Right lung (tissue), 2 donors: ENCODE measurements at regions not wholly inside any gene's neighbourhood (a gene's known extent, or its start where the extent isn't known, plus 50 kb on each side); places are given as distances from the start of the nearest gene placed in this dataset.

Experiments
- DNase-seq, 2 donors: peaks; one replicate each; pipeline ENCODE4 v3.0.0-alpha.2; 2013

DNA sequence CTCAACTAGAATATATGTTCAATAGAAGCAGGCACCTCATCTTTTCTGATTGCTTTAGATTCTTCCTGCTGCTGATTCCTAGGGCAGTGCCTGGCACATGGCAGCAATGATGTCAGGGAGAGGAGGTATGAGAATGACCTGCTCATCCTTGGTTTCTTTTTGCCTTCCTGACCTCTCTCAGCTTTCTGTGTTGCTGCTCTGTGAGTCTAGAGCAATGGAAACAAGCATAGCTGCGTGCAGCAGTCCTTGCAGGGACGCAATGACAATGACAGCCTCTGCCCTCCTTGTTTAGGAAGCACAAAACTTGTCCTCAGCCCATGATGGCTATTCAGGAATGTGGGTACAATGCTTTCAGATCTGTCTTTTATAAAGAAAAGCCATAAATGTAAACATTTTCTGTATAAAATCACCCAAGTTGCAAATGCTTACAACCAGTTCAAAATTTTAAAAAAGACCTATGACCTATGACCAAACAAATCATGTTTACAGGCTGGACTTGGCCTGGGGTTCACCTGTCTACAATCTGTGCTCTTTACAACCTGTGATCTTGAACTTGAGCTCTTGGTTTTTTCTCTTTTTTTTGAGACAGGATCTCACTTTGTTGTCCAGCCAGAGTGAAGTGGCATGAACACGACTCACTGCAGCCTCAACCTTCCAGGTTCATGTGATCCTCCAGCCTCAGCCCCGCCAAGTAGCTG is 549.4 kb upstream of the ATP2B1 start:
- no peak for DNase-seq

DNA sequence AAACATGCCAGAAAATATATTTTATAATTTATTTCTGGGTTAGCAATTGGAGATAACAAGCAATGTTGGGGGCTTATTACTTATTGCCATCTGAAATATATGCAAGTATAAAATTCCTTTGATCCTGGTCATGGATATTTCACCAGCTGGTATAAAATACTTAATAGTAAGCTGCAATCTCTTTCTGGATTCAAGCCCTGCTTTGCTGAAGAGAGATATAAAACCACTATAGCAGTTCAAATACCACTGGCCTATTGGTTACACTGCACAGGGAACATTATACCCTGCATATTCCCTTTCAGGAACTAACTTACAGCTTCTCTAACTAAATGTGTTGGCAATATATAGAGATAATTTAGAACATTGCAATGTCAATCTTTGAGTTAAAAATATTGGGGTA is 546.2 kb upstream of the ATP2B1 start:
- DNase-seq: no peak

DNA sequence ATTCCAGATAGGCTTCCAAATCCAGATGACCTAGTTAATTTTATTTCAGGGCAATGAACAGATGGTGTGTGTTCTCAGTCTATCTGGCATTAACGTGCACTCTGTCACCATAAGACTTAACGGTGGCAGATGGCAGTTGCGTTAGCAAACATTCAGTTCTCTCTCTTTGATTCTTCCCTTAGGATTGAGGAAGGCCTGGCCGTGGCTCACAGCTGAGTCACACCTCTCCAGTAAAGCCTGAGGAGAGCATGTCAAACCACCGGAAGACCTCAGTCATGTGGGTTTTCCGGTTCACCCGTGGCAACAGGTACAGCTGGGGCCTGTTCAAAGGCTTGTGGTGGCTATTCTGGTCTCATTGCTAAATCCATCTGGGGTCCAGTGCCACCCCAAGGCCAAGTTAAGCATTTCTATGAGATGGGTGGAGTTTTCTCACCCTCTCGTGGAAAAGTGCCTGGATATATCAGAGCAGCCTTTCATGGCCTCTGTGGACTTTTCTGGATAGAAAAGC is 545.1 kb upstream of the ATP2B1 start:
- DNase-seq: no peak

DNA sequence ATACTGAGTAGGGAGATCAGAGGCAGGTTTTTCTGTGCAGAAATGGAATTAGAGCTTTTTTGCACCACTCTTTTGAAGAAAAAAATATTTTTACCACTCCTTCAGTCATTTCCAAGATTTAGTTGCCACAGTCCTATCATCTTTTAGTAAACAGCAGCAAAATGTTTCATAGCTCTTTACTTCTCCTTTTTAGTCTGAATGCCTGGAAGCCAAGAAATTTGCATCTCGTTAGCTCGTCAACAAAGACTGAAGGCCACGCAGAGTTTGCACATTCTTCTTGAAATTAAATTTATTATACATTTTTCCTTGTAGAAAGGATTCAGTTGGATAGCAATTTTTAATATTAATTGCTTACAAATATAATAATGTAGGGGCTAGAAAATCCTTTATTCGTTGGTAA is 544.5 kb upstream of the ATP2B1 start:
- no peak for DNase-seq

DNA sequence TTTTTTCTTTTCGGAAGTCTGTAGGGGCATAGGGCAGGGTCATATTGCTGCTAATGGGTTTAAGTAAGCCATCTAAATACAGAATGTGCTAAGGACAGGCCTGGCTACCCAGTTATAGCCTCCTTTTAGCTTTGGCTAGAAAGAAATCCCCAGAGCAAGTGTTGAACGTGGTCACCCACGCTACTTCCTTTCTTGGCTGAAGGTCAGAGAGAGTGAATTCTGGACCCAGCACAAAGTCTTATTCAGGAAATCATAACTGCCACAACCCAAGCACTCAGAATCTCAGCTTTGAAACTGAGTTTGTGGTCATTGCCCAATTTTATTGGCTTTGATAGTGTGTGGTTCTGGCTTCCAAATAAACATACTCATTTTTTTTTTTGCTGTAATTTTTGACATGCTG is 542.1 kb upstream of the ATP2B1 start:
- DNase-seq: peak; percentile 56 to 62

DNA sequence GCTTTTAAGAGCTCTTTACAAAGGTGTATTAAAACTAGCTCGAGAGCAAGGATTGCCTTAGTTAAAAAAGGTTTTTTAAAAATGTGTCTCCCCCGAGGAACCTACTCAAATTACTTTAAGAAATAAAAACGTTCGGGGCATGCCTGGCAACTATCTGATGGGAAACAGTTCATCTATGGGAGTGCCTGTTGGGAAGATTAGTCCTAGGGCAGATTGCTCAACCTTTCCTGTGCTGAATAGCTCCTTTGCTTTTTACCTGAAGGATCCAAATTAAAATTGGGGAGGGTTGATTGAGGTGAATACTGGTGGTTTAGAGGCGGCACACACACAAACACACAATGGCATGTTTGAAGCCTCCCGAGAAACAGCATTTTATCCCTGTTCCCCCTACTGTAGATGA is 541.4 kb upstream of the ATP2B1 start:
- no peak for DNase-seq

DNA sequence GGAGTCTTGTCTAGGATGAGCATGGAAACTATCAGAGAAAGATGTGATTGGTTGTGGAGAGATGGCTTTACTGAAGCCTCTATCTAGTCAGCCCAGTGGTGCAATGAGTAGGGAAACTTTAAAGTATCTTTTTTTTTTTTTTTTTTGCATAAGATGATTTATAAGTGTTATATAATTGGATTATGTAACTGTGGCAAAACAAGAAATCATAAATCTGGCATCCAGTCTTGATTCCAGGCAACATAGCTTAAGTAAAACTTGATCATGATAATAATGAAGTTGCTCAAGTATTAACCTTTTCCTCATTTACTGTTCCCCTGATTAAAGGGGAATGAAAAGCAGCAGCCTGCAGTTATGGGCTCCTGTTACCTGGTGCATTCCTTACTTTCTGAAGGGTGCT is 538.0 kb upstream of the ATP2B1 start:
- no peak for DNase-seq

DNA sequence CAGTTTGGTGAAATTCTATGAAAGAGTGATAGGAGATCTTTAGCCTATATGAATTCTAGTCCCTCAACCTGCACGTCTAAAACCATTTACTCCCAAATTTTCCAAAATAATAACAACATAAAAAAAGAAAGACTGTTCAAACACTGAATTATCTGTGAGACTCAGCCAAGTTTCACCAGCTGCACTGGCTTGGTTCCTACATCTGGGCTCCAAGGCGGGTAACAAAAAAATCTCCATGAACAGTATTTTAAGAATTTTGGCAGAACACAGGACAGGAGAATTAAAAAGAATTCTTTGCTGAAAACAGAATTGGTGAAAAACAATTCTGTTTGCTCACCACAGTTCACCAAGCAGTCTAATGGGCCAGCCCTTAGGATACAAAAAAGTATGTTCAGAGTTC is 536.8 kb upstream of the ATP2B1 start:
- DNase-seq: no peak

DNA sequence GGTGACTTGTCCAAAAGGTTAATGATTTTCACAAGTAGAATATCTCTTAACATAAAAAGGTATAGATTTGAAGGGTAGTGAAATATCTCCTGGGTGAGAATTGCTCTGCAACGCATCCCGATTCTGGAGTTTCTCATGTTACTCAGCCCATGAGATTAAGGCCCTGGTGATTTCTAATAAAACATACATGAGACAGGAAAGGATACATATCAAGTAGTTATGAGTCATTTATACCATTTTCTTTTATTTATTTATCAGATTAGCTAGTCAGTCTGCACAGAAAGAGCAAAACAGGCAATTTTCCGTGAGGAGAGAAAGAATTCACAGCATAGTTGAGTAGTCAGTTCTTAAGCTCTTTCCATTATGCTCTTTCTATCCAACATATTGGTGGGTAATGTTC is 535.6 kb upstream of the ATP2B1 start:
- no peak for DNase-seq

DNA sequence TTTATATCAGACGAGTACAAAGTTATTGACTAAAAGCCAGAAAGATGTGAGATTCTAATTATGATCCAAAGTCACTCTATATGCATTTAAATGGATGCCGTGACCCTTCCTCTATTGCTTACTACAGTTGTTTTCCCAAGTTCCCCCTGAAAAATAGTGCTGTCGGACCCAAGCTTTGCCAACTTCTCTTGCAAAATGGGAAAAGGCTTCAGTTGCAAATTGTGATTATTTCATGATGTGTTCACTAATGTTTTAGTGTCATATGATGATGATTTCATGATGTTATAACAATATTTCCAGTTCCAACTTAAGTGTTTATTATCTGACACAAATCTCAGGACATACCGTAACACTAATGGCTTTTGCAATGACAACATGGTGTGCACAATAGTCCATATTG is 534.6 kb upstream of the ATP2B1 start:
- peak; percentile 63 to 72 for DNase-seq

DNA sequence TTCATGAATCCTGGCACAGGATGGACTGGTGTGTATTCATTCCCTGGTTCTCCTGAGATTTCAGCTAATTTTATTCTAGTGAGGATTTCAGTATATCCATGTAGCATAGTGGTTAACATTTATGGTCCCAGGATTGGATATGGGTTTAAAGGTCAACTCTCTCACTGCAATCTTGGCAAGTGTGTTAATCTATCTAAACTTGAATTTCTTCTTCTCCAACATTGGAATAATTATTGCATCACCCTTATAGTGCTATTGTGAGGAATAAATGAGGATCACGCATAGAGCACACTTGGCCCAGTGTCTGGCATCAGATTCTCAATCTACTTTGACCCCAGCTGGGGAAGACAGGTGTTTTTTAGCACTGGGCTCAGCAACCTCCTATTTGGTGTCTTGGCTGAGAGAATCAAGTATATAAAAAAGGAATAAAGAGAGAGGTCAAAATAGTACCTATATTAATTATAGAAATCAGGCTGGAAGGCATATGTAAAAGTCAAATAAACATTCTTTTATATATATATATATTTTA is 531.2 kb upstream of the ATP2B1 start:
- DNase-seq: no peak

DNA sequence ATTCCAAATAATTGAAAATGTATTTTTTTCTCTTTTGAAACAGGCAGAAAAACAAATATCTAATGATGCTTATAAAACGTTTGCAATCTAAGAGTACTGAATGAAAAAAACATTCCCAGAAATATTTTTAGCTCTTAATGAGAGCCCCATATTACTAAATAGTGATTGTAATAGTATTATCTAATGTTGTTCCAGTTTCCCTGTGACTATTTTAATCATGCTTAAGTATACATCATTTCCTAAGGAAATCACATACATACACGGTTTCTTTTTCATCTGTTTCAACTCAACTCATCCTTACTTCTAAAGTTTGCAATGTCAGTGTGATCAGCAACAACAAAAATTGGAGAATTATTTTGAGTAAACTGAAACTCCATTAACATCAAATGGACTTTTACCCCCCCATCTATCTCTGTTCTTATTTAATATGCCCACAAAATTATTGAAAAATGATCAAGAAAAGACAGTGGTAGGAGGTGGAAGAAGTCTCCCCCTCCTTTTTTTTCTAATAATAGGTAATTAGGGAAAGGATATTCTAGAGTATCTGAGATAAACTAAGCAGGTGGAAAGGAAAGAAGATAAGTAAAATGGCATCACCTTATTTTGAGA is 530.1 kb upstream of the ATP2B1 start:
- DNase-seq: no peak

DNA sequence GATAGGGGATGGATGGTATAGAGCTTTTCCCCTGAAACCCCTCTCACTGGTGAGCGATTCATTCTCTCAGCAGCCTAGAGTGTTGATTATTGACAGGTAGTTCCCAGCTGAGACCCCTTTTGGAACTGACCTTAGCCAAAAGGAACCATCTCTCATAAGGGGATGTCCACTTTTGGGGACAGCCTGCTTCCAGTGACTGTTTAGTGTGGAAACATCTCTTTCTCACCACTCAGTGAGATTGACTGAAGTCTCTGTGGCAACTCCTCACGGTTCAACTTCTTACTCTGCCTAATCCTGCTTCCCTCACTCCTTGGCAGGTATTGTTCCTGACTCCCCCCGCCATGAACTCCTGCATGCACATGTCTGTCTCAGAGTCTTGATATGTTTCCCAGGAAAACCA is 529.2 kb upstream of the ATP2B1 start:
- no peak for DNase-seq

DNA sequence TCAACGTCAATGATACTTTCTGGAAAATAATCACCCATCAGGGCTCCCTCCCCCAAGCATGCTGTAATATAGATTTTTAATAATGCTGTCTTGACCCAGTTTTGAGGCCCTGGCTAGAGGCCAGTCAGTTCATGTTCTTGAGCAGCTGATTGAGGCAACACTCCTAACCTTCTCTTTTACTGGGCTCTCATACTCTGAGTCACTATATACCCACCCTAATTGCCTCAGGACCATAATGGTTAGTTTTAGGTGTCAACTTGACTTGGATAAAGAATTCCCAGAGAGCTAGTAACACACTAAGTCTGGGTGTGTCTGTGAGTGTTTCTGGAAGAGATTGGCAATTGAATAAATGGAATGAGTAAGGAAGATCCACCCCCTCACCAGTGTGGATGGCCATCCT is 527.0 kb upstream of the ATP2B1 start:
- DNase-seq: no peak

DNA sequence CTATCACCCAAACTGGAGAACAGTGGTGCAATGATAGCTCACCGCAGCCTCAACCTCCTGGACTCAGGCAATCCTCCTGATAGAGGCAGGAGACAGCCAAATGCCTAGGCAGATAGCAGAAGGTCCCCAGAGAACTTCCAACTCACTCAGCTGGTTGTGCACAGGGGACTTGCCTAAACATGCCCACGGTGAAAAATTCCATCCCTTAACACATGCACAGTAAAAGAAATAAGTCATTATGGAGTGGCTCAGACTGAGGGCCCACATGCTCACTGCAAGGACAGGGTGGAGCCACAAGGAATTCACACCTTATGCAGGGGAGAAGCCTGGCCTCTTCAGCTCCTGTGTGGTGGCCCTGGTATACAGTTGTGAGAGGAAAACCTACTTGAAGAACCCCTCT is 525.8 kb upstream of the ATP2B1 start:
- DNase-seq: no peak

DNA sequence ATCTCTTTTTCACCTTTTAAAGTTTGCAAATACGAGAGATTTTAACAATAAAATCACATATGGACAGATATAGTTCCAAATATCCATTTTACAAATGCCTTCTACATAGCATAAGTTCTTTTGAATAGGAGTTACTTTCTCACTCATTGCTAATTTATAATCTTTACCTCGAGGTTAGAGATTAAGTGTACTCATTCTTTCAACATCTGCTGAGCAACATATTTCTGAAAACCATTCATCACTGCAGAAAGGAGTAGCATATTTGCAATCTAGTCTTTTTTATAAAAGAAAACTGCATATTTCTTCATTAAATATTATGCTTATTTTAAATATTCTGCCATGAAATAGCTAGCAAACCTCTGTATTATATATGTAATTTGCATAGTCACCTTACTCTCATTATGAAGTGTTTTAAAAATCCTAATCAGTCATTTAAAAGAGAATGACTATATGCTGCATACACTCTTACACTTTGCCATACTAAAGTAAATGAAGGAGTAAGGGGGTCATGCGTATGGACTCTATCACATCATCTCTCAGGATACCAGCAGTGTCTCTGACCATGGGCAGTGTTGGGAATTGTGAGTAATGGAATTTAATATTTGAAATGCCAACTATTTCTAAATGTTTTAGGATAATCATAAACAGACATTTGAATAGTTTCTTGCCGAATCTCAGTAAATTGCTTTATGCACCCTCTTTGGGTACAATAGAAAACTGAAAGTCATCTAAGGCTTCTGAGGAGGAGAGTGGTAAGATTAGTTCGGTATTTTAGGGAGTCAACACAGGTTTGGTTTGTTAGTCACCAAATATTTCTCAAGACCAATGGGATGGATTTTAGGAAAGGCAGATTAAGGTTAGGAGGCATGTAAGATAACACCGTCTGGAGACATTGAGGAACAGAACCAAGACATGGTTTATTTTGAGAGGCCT is 524.8 kb upstream of the ATP2B1 start:
- DNase-seq: no peak

DNA sequence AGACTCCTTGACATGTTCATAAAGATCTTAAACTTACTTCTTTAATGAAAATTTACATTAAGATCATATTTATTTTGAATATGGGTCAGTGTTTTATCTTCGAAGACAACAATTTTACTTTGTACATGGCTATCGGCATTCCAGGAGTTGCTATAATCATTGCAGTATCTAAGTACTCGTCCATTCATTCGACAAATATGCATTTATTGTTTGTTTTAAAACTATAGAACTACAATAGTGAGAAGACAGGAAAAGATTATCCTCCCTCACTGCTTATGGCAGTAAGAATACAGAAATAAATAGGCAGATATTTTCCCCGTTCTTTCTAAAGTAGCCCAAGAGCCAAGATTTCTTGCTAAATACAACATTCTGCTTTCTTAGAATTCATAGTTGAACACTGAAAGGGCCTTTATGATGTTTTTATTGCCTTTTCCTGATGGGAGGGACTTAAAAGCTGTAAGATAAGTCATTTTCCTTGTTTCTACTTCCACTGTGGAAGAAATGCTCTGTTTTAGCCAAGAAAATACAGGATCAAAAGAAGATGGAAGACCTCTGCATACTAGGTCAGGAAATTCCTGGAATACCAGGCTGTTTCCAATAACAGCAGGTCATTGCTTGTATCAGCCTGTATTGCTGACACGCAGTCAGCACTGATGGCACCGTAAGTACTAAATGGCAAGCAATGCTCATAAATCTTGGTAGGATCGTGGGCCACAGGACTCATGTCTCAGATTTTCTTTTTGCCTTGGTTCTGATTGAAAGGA is 521.0 kb upstream of the ATP2B1 start:
- no peak for DNase-seq

DNA sequence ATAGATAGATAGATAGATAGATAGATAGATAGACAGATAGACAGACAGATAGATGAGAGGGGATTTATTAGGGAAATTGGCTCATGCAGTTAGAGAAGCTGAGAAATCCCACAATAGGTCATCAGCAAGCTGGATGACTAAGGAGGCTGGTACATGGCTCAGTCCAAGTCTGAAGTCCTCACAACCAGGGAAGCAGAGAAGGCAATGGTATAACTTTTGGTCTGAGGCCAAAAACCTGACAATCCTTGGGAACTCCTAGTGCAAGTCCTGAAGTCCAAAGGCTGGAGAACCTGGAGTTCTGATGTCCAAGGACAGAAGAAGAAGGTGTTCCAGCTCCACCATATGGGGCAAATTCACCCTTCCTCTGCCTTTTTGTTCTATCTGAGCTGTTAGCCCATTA is 517.6 kb upstream of the ATP2B1 start:
- no peak for DNase-seq

DNA sequence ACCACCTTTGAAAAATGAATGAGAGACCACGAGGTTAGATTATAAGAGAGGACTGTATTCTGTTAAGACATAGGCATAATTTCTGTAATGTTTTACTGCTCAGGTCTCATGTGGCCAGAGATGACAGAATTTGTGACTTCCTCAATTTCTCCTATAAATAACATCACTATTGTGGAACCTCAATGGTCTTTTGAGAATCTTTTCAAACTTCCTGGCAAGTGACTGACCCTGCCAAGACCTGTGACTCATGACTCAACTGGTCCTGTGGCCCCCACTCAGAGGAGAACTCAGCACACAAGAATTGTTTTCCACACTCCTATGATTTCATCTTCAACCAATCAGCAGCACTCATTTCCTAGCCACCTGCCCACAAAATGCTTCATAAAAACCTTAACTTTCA is 508.2 kb upstream of the ATP2B1 start:
- DNase-seq: no peak

DNA sequence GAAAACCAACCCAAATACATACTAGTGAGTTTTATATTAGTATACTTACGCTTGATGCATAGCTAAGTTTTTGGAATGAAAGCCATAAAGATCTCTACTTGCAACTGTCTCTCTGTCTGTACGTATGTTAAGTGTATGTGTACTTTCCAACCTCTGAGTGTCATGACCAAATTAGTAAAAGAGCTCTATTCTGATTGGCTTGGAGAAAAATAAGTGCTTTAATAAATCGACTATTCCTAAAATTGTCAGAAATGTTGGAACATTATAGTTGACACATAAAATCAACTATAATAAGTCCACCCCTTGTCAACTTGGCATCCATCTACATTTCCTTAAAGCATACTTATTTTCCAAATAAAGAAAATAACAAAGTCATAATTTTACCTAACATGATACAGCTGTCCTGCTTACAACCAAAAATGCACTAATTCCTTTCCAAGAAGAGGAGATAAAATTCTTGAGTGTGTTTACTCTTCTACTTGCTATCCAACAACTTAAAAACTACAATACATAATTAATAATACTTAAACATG is 507.4 kb upstream of the ATP2B1 start:
- DNase-seq: peak; percentile 15 to 18

DNA sequence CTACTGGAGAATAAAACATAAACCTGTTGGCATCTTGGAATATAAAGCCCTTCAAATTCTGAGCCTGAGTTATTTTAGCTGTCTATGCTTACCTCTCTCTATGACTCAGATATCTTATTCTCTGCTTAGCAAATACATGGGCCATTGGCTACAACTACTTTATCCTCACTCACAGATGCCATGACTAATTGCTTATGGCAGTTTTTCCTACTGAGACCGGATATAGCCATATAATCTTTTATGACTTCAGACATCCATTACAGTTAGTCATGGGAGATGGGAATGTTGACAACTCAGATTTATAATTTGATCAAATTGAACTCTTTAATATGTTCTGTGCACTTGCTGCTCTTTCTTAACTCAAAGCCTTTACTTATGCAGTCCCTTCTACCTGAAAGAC is 502.4 kb upstream of the ATP2B1 start:
- no peak for DNase-seq
